HS-27A (cell line): ENCODE measurements at regions not wholly inside any gene's neighbourhood (a gene's known extent, or its start where the extent isn't known, plus 50 kb on each side); places are given as distances from the start of the nearest gene placed in this dataset.

Experiments
- DNase-seq: peaks from one replicate; pipeline ENCODE4 v3.0.0-alpha.2; 2012; ENCODE audit warnings: low read depth, missing footprints

GRCh38 chr1:229033480-229033879 is 237.4 kb upstream of the RAB4A start:
- no peak for DNase-seq

GRCh38 chr1:229034342-229034741 is 236.6 kb upstream of the RAB4A start:
- DNase-seq: no peak

DNA sequence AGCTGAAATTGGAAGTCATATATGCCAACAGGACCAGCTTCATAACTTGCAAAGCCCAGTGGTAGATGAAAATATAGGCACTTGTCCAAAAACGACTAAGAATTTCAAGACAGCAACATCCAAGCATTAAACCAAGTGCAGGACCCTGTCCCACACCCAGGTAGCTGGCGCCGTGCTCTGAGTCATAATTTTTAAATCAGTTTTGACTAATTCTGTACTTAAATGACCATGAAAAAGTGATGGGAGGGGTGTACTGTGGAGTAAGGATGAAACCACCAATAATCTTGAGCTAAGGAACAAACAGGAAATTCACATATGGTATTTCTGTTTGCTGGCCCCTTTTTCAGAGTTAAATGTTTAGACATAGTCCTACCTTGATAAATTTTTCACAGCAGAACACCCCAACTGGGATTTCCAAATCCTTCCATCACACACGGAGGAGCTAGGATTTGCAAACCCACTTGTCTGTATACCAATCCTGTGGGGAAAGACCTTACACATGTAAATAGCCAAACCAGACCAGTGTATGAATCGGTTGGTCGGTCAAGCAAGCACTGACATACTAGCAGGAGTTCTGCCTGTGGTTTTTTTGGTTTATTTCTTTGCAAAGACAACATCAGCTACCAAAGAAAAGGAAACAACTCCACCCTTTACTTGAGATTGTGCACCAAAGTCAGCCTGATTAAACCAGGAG is 235.7 kb upstream of the RAB4A start:
- no peak for DNase-seq

DNA sequence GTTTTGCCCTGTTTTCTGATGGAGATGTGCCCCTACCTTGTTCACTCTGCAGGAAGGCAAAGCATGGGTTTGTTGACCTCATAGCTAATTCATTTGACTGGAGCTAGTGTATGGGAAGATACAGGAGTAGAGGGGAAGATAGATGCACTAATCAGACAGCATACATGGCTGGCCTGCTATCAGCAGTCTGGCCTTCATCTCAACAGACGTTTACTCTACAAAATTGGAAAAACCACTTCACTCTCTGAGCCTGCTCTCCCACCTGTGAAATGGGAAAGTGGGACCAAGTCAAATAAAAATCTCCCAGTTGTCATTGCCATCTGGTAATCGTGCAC is 235.2 kb upstream of the RAB4A start:
- DNase-seq: no peak

DNA sequence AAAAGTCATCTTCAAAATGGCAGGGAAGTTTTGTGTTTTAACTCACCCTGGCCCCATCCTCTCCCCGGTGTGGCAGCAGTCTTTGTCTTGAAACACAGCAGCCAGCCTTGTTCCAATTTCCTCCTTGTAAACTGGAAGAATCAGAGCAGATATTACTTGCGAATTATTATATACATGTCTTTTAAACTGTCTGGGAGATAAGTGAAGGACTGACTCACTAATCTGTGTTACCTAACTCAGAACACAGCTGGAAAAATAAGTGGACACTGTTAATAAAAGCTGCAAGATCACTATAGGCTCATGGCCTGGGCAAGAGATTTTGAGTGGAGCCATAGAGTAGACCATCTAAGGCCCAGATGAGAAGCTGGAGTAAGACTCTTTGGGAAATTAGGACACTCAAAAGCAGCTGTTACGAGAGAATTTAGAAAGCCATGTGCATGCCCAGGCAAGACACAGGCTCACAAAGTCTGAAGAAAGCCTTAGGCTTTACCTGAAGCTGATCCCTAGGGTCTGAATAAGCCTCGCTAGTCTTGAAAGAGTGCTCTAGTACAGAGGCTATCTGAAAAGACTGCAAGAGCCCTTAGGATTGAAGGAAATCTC is 233.0 kb upstream of the RAB4A start:
- no peak for DNase-seq

- no peak for DNase-seq
These were observed 230.1 kb upstream of the RAB4A start for GRCh38 chr1:229040630-229041358.

- no peak for DNase-seq
These were observed 229.0 kb upstream of the RAB4A start for GRCh38 chr1:229041946-229042345.

DNA sequence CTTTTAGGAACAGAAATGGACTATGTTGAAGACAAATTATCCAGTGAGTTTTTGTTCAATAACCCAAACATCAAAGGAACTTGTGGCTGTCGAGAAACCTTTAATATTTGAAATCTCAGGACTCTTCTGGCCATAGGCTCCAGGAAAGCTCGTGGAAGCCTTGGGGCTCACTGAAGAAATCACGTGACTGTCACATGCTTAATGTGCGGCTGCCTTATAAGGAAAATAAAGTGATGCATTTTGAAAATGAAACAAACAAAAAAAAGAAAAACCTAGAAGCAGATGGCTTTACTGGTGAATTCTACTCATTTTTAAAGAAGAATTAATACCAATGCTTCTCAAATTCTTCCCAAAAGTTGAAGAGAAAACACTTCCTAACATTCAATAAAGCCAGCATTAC is 228.4 kb upstream of the RAB4A start:
- no peak for DNase-seq

- DNase-seq: no peak
These were observed 227.8 kb upstream of the RAB4A start for GRCh38 chr1:229043115-229043514.

DNA sequence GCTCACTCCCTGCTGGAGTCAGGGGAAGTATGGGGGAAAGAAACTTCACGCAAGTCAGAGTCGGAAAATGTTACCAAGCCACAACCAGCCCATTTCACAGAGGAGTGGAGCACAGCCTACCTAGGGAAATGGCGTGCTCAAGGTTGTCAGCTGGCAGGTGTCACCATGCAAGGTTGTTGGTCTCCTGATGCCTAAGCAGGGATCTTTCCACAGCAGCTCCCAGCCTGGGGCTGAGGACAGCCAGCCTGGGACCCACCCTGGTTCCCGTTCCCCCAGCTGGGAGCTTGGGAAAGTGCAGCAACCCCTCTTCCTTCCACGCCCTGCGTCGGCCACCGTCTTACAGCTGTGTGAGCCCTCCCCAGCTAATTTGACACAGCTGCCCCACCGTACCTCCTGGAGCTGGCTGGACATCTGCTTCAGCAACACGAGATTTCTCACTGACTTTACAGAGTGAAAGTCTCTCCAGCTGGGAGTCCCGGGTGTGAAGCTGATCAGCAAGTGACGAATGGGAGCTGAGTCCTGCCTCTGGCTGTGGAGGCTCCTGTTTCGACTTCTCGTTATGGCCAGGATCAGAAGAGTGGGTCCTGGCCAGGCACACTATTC is 224.6 kb upstream of the RAB4A start:
- DNase-seq: no peak

- no peak for DNase-seq
These were observed 223.6 kb upstream of the RAB4A start for GRCh38 chr1:229047161-229047839.

DNA sequence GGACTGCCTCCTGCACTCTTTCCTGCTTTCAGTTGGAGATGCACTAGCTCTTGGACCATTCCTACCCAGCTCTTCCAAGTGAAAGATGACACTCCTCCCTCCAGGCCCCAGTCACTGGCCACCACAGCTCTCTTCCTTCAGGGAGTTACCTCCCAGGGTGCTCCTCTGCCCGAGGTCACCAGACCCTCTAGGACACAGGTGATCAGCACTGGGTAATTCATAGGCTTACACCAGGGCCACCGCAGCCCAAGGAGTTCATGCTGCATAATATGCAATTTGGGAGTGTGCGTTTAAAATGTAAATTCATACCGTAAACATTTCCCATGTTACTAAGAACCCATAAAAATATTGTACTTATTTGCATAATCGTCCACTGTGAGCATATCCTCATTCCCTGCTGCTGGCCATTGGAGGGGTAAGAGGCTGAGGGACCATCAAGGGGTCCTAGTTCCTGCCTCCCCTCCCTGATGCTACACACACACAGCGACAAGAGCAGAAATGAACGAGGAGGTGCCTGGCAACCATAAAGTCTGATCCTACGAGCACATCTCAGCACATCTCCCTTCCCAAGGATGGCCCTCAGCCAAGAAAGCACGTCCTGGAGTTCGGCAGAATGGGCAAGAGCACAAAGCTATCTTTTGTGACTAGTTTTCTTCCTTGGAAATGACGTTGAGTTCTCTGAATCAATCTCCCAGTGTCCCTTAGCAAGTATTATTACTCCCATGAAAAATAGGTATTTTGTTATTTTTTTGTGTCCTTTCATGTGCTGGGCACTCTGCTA is 222.9 kb upstream of the RAB4A start:
- no peak for DNase-seq

GRCh38 chr1:229048896-229049295 is 222.0 kb upstream of the RAB4A start:
- no peak for DNase-seq

- DNase-seq: no peak
These were observed 214.9 kb upstream of the RAB4A start for GRCh38 chr1:229056046-229056445.

DNA sequence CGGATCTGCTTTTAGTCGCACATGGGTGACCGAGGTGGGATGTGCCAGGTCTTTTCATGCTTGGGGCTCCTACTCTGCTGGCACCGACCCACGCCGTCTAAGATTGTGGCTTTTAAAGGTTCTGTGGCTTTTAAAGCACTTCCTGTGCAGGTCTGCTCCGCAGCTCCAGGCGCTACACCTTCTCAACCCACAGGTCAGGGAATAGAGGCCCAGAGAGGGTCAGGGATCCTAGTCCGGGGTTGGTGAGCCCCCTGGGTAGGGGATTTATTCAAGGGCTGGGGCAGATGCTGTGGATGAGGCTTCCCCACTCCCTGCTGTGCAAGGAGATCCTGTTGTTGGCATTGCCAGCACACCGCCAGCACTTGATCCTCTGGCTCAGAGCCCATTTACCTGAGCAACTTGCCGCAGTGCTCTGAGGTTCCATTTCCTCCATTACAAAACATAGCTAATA is 212.8 kb upstream of the RAB4A start:
- DNase-seq: no peak

DNA sequence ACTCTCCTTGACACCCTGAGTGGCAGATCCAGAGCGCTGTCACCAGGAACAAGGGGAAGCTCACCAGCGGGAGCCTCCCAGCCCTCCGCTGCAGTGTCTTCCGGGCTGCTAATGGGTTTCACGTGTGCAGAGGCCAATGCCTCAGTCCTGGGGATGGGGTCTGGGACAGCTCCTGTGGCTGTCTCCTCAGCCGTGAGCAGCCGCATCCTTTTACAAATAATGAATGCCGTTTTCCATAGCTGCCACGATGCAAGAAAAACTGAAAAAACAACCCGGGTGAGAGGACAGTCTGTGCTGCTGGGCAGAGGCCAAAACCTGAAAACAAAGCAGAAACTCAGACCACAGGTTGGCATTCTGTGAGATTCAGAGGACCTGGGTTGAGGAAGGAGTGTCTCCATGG is 212.2 kb upstream of the RAB4A start:
- DNase-seq: no peak

DNA sequence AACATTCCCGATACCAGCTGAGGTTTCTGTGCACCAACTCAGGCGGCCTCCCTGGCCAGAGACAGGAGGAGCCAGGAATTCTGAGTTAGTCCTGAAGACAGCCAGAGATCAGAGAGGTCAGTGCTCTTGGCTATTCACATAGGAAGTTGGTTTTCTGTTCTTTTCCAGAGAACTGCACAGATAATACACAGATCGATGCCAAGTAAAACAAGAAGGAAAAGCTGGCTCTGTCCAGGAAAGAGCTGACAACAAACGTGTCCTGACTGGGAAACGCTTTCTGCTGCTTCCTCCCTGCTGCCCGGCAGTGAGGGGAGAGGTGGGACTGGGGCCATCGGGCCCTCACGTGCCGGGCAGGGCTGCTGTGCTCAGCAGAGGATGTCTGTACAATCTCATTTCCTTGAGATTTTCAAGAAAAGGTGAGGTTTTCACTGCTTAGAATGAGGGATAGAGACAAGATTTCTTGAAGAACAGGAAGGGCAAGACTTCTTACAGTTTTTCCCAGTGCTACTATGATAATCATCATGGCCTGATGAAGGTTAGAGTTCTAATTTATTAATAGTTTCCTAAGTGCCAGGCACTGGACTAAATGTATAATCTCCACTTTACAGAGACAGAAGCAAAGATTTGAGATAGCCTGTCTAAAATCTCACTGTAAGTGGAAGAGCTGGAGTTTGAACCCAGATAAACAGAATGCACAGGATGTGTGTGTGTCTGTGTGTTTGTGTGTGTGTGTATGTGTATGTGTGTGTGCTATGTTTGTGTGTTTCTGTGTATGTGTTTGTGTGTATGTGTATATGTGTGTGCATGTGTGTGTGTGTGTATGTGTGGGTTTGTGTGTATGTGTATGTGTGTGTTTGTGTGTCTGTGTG is 211.0 kb upstream of the RAB4A start:
- DNase-seq: no peak

- DNase-seq: no peak
These were observed 208.8 kb upstream of the RAB4A start for GRCh38 chr1:229062135-229062534.

DNA sequence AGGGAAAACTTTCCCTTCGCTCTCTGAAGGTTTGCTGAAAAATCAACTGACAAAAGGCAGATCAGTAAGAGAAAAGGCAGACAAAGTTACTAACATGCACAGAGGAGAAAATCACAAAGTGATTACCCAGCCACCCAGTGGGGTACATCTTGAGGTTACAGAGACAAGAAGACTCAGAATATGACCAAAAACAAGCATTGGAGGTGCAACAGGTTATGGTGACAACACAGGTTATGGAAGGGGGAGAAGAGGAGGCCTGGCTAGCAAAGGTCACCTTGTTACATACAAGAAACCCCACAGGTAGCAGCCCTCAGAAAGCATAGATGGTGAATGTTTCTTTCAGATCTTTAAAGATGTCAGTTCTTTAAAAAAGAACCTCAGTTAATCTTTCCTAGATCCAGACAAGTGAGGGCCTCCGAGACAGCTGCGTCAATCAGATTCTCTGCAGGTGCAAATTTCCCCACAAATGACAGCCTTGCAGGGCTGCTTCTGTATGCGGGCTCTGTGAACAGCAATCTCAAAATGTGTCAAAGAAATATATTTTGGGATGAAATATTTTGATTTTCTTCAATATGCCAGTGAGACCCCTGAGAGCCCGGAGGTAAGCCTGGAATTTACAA is 207.6 kb upstream of the RAB4A start:
- DNase-seq: no peak
